Naive thymus-derived CD4-positive, alpha-beta T cell (primary cell): ENCODE measurements at regions not wholly inside any gene's neighbourhood (a gene's known extent, or its start where the extent isn't known, plus 50 kb on each side); places are given as distances from the start of the nearest gene placed in this dataset.

ENCODE experiments used
- ATAC-seq: fragments of 150-1000 bp; cut with Tn5 transposase; 2 replicates; pipeline ENCODE4 v1.10.0; 2021; ENCODE audit warnings: mild to moderate bottlenecking, moderate library complexity
- CTCF ChIA-PET: fragments of 350-600 bp; sonication (Branson Sonifier 250); formaldehyde crosslinking; loops from one replicate; lab custom pipeline; 2021; ENCODE audit warnings: antibody characterized with exemption; lab: Charles Lee
- POLR2A ChIA-PET: fragments of 350-600 bp; sonication (Branson Sonifier 250); formaldehyde crosslinking; loops from one replicate; lab custom pipeline; 2021; ENCODE audit warnings: antibody characterized with exemption, inconsistent platforms; lab: Charles Lee
- DNase-seq, 9 donors: peaks; one replicate each; pipeline versions ENCODE4 v3.0.0 to v3.0.0-alpha.2; 2020 to 2022; ENCODE audit warnings: mixed read lengths in 1 of 9
- H3K27ac ChIP-seq: one replicate; pipeline ENCODE4 v1.7.0; 2013; ENCODE audit warnings: mild to moderate bottlenecking, low read depth, low read length, moderate library complexity
- H3K27me3 ChIP-seq, 2 donors: one replicate each; pipeline ENCODE4 v1.7.0; 2013; ENCODE audit warnings: low read length in 2 of 2, mild to moderate bottlenecking in 2 of 2, moderate library complexity in 2 of 2; ENCODE audit not compliant: control insufficient read depth in 2 of 2, insufficient read depth in 2 of 2
- H3K36me3 ChIP-seq, 3 experiments: 1 replicate in 2 of 3; 2 replicates in 1 of 3; pipeline ENCODE4 v1.7.0; 2013; ENCODE audit warnings: low read length in 3 of 3, mild to moderate bottlenecking in 3 of 3, moderate library complexity in 1 of 3; ENCODE audit not compliant: insufficient read depth in 3 of 3, control insufficient read depth in 2 of 3
- H3K4me1 ChIP-seq, 2 donors: one replicate each; pipeline ENCODE4 v1.7.0; 2013; ENCODE audit warnings: low read length in 2 of 2, mild to moderate bottlenecking in 2 of 2, moderate library complexity in 1 of 2; ENCODE audit not compliant: control insufficient read depth in 2 of 2, insufficient read depth in 2 of 2
- H3K4me3 ChIP-seq: 2 replicates; pipeline ENCODE4 v1.7.0; 2013; ENCODE audit warnings: mild to moderate bottlenecking, low read length
- H3K9me3 ChIP-seq, 3 experiments: 1 replicate in 2 of 3; 2 replicates in 1 of 3; pipeline ENCODE4 v1.7.0; 2013; ENCODE audit warnings: low read length in 3 of 3; ENCODE audit not compliant: control insufficient read depth in 2 of 3
- H3K27ac Mint-ChIP-seq, 9 donors: one replicate each; pipeline ENCODE4 v1.8.0; 2020 to 2022; ENCODE audit warnings: mixed read lengths in 9 of 9, mild to moderate bottlenecking in 8 of 9, moderate library complexity in 5 of 9, inconsistent platforms in 2 of 9
- H3K27me3 Mint-ChIP-seq, 5 donors: one replicate each; pipeline ENCODE4 v1.8.0; 2021 to 2022; ENCODE audit warnings: mixed read lengths in 5 of 5, mild to moderate bottlenecking in 1 of 5
- H3K36me3 Mint-ChIP-seq, 5 donors: one replicate each; pipeline ENCODE4 v1.8.0; 2020 to 2022; ENCODE audit warnings: mixed read lengths in 5 of 5, mild to moderate bottlenecking in 3 of 5, inconsistent platforms in 1 of 5
- H3K4me1 Mint-ChIP-seq, 7 donors: one replicate each; pipeline ENCODE4 v1.8.0; 2020 to 2022; ENCODE audit warnings: mixed read lengths in 7 of 7, mild to moderate bottlenecking in 3 of 7, inconsistent platforms in 1 of 7
- H3K4me3 Mint-ChIP-seq, 10 donors: one replicate each; pipeline ENCODE4 v1.8.0; 2020 to 2022; ENCODE audit warnings: mild to moderate bottlenecking in 10 of 10, mixed read lengths in 10 of 10, moderate library complexity in 6 of 10, inconsistent platforms in 2 of 10
- H3K9me3 Mint-ChIP-seq, 11 donors: one replicate each; pipeline ENCODE4 v1.8.0; 2020 to 2022; ENCODE audit warnings: mixed read lengths in 11 of 11, mild to moderate bottlenecking in 4 of 11, inconsistent platforms in 1 of 11, moderate library complexity in 1 of 11
- intact Hi-C, 2 donors: fragments of 100-400 bp; cut with micrococcal nuclease; formaldehyde crosslinking; loops; one replicate each; pipeline ENCODE4 v1.15.1; 2023

GRCh38 chr5:175603987-175604739, 53.7 kb upstream of the HRH2 start:
- no peak overlapping the region for H3K4me3 ChIP-seq
- peaks cover 0 to 3% of the 10 kb centered on the region in 2 donors for H3K27me3 ChIP-seq
- DNase-seq (no peak), ATAC-seq (no peak)
- intact Hi-C loops = no loop called here
- no peaks in the 10 kb centered on the region for H3K4me1 ChIP-seq
- no peak overlapping the region for H3K4me3 Mint-ChIP-seq
- ChIA-PET CTCF (no interaction called here), POLR2A (no interaction called here)
- no peaks in the 10 kb centered on the region for H3K9me3 ChIP-seq
- no peak overlapping the region for H3K27ac Mint-ChIP-seq
- no peaks in the 10 kb centered on the region for H3K36me3 ChIP-seq
- H3K9me3 Mint-ChIP-seq = no peaks in the 10 kb centered on the region
- peaks cover 0 to 22% (median 0%) of the 10 kb centered on the region in 5 donors for H3K27me3 Mint-ChIP-seq
- no peak overlapping the region for H3K27ac ChIP-seq
- H3K4me1 Mint-ChIP-seq = peaks cover 4 to 26% (median 16%) of the 10 kb centered on the region in 7 donors
- peaks cover 0 to 3% (median 0%) of the 10 kb centered on the region in 5 donors for H3K36me3 Mint-ChIP-seq

DNA sequence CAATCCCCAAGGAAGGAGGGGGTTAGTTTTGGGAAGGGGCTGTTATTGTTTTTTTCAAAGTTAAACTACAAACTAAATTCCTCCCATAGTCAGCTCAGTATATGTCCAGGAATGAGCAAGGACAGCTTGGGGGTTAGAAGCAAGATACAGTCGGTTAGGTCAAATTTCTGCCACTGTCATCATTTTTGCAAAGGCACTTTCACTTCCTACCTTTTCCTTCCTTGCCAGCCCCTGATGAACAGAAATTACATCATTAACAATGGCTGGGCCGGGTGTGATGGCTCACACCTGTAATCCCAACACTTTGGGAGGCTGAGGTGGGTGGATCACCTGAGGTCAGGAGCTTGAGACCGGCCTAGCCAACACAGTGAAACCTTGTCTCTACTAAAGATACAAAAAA, 51.5 kb upstream of the HRH2 start:
- Mint-ChIP-seq H3K9me3 (peaks cover 0 to 7% (median 0%) of the 10 kb centered on the region in 11 donors), H3K27me3 (peaks cover 0 to 31% (median 4%) of the 10 kb centered on the region in 5 donors), H3K36me3 (peaks cover 0 to 3% (median 0%) of the 10 kb centered on the region in 5 donors), H3K4me1 (peaks cover 10 to 42% (median 28%) of the 10 kb centered on the region in 7 donors), H3K4me3 (no peak overlapping the region), H3K27ac (peak overlapping the region in 1 of 9 donors; percentile 12)
- Histone ChIP-seq H3K9me3 (no peaks in the 10 kb centered on the region), H3K4me3 (no peak overlapping the region), H3K27ac (no peak overlapping the region), H3K27me3 (peaks cover 0 to 3% of the 10 kb centered on the region in 2 donors), H3K4me1 (no peaks in the 10 kb centered on the region), H3K36me3 (no peaks in the 10 kb centered on the region)
- ATAC-seq (no peak), DNase-seq (no peak)
- CTCF ChIA-PET = interaction anchor here (0.6 to 1.4 kb wide), 2 partner anchors 9 to 83 kb away, joined by 3 read pairs; no protein-coding TSS in a partner anchor
- intact Hi-C loops = no loop called here
- POLR2A ChIA-PET = interaction anchor here (0.6 kb wide), 1 partner anchor 71 kb away, joined by 3 read pairs; no protein-coding TSS in a partner anchor
